GM21723 (cell line): ENCODE measurements at regions not wholly inside any gene's neighbourhood (a gene's known extent, or its start where the extent isn't known, plus 50 kb on each side); places are given as distances from the start of the nearest gene placed in this dataset.

Source experiments
- ATAC-seq: cut with Tn5 transposase; IDR thresholded peaks from one replicate; pipeline ENCODE4 v1.9.1; 2021; ENCODE audit warnings: mild to moderate bottlenecking, moderate library complexity; ENCODE audit not compliant: unreplicated experiment

DNA sequence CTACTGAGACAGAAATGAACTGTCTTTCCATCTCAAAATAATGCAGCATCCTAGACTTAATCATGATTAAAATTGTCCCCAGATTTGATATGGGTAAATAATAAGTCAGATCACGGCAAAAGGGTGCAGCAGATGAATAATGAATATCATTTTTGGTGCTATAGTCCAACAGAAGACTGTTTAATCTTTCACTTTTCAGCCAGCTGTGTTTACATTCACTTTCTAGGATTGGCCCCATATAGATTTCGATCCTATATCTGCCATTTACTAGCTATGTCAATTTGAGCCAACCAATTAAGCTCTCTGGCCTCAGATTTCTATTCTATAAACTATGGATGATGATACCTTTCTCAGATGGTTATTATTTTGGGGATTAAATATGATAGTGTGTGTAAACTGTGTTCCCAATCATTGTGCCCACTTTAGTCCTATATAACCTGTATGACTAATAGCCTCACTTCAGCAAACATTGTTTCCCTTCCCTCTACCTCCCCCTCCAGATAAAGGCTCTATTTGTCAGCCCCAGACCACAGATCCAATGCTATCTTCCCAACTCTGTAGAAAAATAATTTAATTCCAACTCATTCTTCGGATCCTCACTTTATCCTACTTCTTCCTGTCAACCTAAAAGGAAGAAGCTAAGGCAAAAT lies 53.6 kb upstream of the NT5E start:
- no peak for ATAC-seq

DNA sequence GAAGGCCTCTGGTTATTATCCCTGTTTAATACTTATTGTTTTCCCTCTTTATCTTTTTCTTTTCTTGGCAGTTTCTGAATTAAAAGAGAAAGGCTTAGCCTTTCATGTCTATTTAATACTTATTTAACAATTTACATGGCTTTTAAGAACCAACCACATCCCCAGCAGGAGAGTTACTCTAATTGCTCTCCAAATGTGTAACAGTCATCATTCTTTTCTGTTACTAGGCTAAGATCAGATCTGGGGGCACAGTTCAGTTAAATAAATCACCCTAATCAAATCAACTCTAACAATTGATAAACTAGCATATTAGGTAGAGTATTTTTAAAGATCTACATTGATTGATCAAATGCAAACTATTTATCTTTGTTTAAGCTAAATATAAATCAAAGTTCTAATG lies 54.1 kb upstream of the NT5E start:
- ATAC-seq: no peak

DNA sequence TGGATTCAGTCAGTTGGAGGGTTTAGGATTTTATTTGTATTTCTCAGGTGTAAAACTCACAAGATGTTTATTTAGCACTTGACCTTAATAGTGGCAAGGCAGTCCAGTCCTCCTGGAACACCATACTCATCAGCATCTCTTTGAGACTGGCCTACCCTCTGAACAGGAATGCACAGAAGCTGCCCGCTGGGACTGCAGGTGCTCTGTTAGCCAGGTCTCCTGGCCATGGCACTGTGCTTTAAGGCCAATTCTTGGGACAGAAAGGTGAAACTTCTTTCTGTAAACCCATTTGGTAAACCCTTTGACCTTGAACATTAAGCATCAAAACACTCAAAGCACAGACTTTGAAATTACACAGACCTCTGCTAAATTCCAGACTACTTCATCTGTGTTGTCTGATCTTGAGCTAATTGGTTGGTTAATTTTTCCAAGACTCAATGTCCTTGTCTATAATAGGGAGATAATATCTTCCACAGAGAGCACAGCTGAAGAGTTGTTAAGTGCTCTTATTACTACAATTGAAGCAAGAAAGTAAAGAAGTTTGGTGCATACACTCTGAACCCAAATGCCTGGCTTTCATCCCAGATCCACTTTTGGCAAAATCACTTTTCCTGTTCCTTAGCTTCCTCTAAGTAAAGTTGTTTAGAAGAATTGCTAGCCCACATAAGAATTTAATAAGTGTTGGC lies 54.9 kb upstream of the NT5E start:
- no peak for ATAC-seq

DNA sequence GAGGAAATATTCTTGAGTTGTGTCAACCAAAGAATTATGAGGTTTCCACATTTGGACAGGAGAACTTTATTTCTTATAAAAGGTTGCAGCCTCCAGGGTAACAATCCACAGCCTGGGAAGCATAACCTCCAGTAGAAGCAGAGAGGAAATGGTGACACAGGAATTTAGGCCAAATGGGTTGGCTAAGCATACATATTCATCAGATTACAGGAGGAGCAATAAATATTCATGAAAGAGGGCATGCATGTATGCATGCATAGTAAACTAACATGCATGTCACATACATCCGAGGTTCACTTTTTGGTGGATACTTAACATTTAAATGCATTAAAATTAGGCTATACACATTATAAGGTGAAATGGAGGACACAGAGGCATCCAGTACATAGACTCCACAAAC lies 55.7 kb upstream of the NT5E start:
- no peak for ATAC-seq

DNA sequence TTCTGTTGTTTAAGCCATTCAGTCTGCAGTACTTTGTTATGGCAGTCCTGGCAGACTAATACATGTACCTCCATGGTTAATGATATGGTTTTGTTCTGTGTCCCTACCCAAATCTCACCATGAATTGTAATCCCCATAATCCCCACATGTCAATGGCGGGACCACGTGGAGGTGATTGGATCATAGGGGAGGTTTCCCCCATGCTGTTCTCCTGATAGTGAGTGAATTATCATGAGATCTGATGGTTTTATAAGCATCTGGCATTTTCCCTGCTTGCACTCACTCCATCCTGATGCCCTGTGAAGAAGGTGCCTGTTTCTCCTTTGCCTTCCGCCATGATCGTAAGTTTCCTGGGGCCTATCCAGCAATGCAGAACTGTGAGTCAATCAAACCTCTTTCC lies 57.5 kb upstream of the NT5E start:
- no peak for ATAC-seq

DNA sequence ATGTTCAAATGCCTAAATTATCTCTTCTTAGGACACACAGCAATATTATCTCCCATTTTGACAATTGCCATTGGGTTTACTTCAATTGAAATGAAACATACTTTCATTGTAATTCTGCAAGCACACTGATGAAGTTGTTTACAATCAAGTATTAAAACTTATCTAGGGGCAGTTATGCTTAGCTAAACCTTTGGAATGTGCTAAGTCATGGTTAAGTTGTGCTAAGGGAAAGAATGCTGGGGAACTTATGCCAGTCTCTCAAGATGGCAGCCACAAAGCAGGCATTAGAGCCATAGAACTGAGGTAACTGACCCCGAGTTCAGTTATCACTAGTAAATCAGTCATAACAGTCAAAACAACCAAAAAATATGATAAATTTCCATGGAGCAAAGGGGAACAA lies 59.1 kb upstream of the NT5E start:
- no peak for ATAC-seq

DNA sequence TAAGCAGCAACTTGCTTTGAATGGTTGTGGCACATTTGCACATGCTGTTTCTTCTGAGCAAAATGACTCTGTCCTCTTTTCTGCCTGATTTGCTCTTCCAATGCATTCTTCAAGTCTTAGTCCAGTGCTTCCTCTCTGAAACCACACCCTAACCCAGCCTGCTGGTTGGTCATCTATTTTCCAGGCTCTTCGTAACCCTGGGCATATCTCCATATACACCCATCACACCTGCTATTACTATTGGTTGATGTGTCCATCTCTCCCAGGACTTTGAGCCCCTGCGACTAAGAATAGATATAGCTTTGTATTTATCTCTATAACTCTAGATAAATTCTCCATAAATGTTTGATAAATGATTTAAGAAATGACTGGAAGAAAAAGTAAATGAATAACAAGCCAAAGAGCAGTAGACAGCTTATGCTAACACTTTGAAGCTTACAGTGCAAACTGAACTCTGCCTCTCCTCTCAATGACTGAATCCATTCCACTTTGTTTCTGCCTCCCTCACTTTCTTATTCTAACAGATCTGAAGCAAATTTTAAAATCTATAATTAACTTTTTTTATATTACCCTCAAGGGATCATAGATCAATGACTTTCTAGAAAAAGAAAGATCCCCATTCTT lies 59.7 kb upstream of the NT5E start:
- no peak for ATAC-seq

GRCh38 chr6:85389151-85389797 lies 60.6 kb upstream of the NT5E start:
- ATAC-seq: no peak

- ATAC-seq: no peak
Measured at GRCh38 chr6:85388531-85388930, 61.4 kb upstream of the NT5E start.

DNA sequence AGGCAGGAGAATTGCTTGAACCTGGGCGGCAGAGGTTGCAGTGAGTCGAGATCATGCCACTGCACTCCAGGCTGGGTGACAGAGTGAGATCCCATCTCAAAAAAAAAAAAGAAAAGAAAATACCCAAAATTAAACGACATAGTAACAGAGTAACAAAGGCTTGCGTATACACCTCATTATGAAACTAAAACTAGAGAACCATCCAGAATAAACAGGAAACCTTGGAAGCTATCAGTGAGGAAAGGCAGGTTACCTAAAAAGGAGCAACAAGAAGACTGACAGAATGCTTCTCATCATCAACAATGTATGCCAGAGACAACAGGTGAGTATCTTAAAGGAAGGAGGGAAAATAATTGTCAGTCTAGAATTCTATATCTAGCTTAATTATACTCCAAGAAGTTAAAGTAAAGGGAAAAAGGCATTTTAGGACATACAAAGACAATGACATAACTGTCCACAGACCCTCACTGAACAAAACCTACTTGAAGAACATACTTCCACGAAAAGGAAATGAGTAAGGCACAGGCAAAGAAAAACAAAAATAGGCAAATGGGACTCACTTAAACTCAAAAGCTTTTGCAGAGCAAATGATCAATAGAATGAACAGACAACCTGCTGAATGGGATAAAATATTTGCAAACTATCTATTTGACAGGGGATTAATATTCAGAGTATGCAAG lies 64.1 kb upstream of the NT5E start:
- ATAC-seq: no peak

- no peak for ATAC-seq
Measured at GRCh38 chr6:85383042-85383441, 66.8 kb upstream of the NT5E start.

- ATAC-seq: no peak
Measured at GRCh38 chr6:85382541-85382940, 67.3 kb upstream of the NT5E start.

DNA sequence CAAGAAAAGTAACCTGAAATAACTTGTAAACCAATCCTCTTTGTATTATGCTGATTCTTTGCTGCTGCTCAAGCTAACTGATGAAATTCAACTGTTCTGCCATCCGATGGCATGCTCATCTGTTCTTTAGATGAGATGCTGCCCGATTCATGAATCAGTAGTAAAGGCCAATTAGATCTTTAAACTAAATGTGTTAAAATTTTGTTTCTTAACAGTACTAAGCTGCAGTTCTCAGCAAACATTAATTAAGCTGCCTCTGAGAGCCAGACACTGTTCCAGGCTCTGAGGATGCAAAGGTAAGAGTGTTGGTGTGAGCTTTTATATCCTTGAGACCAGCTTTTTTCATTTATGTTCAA lies 77.0 kb upstream of the NT5E start:
- ATAC-seq: no peak

DNA sequence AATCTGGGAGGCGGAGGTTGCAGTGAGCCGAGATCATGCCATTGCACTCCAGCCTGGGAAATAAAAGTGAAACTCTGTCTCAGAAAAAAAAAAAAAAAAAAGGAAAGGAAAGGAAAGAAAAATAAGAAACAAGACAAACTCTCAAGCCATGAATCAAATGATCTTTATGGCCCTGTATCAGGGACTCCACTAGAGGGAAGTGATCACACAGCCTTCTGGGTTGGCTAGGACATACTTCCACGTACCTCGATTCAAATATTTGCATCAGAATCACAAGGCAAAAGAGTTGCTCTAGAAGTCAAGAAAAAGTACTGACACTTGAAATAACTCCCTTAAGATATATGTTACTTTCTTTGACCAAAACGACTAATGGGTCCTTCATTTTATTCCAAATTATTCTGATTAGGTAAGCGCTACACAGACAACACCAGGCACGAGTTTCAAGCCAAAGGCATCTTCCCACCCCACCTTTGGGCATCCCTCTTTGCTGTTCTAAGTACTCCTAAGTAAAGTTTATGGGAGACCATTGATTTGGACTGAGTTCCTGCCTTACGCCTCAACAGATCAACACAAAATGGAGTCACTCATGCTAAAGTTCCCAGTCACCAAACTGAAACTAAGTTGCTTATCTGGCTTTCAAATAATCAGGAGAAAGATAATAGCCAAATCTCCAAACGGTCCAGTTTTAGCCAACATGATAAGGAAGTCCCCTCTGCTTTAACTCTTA lies 77.5 kb upstream of the NT5E start:
- ATAC-seq: no peak

- no peak for ATAC-seq
Measured at GRCh38 chr6:85368631-85369030, 81.3 kb upstream of the NT5E start.

DNA sequence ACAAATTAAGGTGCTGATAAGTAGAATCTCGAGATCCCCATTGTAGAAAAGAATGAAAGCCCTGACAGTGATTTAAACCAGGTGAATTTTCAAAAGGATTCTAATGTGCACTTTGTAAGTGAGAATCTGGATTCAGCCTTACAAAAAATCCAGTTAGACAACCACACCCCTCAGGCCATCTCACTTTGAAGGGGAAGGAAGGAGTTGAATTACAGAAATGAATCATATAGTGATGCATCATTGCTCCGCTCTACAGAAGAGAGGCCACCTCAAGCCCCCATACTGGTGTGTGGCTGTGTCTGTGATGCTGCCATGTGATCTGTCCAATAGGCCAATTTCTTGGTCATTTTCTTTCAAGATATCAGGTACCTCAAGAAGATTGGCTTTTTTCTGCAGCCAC lies 85.5 kb upstream of the NT5E start:
- no peak for ATAC-seq

DNA sequence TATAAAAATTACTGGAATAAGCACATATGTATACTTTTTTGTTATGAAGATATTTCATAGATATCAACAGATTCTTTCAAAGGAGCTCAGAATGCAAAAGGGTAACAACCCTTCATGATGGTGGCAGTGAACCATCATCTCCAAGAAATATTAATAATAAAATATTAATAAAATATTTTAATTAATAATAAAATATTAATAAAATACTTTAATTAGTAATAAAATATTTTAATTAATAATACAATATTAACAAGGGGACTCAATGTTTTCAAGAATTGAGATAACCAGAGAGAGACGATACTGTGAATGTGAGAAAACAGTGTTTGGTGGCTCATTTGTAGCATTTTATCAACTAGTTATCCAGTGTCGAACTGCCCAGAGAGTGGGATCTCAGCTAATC lies 86.0 kb upstream of the NT5E start:
- no peak for ATAC-seq

DNA sequence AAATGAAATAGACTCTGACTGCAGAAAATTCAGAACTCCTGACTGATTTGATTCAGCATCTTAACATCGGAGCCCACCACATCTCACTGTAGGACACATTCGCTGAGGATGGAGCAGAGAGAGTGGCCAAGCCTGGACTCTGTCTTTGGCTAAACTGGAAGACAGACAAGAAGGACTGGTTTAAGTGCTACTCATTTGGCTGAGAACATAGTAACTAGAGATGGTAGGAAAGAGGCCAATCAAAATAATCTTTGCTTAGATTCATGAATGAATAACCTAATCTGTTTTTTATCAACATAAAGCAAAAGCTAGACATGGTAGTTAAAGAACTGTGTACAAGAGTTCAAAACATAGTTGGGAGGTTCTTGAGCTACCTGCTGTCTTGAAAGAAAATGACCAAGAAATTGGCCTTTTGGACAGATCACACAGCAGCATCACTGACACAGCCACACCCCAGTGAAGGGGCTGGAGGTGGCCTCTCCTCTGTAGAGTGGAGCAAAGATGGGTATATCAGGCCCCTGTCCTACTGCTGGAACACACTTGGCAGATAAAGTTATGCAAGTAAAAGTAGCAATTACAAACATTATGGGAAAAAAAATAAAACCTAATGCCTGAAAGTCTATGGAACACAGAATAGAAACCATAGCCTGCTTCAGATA lies 87.1 kb upstream of the NT5E start:
- ATAC-seq: no peak

- ATAC-seq: no peak
Measured at GRCh38 chr6:85361643-85362014, 88.3 kb upstream of the NT5E start.
